NCI-H1436 treated with DMSO at 0.1 percent for 48 hours (cell line): ENCODE measurements at regions not wholly inside any gene's neighbourhood (a gene's known extent, or its start where the extent isn't known, plus 50 kb on each side); places are given as distances from the start of the nearest gene placed in this dataset.
"Not testable (repeated sequence)": the region's sequence is repeated elsewhere in the genome, so short reads cannot be mapped to it uniquely, and the experiment has no call there.

Experiments
- DNase-seq: peaks from one replicate; lab custom pipeline; 2025; lab: John Stamatoyannopoulos, UW

GRCh38 chr13:111501596-111502535, 181.4 kb downstream of the TEX29 start:
- DNase-seq = not testable (repeated sequence)

- DNase-seq = no peak
Measured at GRCh38 chr13:111502957-111503356, 182.5 kb downstream of the TEX29 start.

GRCh38 chr13:111503376-111503775, 182.9 kb downstream of the TEX29 start:
- no peak for DNase-seq

GRCh38 chr13:111503905-111504695, 183.7 kb downstream of the TEX29 start:
- DNase-seq = no peak

- DNase-seq = no peak
Measured at GRCh38 chr13:111505175-111505777, 184.8 kb downstream of the TEX29 start.

GRCh38 chr13:111506125-111506524, 185.7 kb downstream of the TEX29 start:
- DNase-seq = no peak

- DNase-seq = no peak
Measured at GRCh38 chr13:111506621-111507020, 186.2 kb downstream of the TEX29 start.

- peak; percentile 12 for DNase-seq
Measured at GRCh38 chr13:111508164-111508870, 187.9 kb downstream of the TEX29 start.

GRCh38 chr13:111508902-111509509, 188.6 kb downstream of the TEX29 start:
- DNase-seq = no peak

- DNase-seq = no peak
Measured at GRCh38 chr13:111510502-111511218, 190.2 kb downstream of the TEX29 start.

GRCh38 chr13:111511219-111511732, 190.8 kb downstream of the TEX29 start:
- DNase-seq = no peak

GRCh38 chr13:111511805-111512504, 191.5 kb downstream of the TEX29 start:
- no peak for DNase-seq

GRCh38 chr13:111512707-111513106, 192.3 kb downstream of the TEX29 start:
- no peak for DNase-seq

- no peak for DNase-seq
Measured at GRCh38 chr13:111513766-111514609, 193.5 kb downstream of the TEX29 start.

- DNase-seq = no peak
Measured at GRCh38 chr13:111514610-111515306, 194.3 kb downstream of the TEX29 start.

- no peak for DNase-seq
Measured at GRCh38 chr13:111515307-111515617, 194.8 kb downstream of the TEX29 start.

- DNase-seq = no peak
Measured at GRCh38 chr13:111515635-111516034, 195.2 kb downstream of the TEX29 start.
